ENCODE measurements at regions not wholly inside any gene's neighbourhood (a gene's known extent, or its start where the extent isn't known, plus 50 kb on each side); places are given as distances from the start of the nearest gene placed in this dataset.

- no peak for DNase-seq (ENCODE audit: low read depth, low spot score)
Measured at GRCh38 chr21:25381936-25382452, 225.3 kb downstream of the MRPL39 start.

GRCh38 chr21:25375675-25376074 lies 231.6 kb downstream of the MRPL39 start:
- DNase-seq (ENCODE audit: low read depth, low spot score), result peak; percentile 57

GRCh38 chr21:25373126-25374082 lies 233.9 kb downstream of the MRPL39 start:
- DNase-seq (ENCODE audit: low read depth, low spot score), result peak; percentile 22

DNA sequence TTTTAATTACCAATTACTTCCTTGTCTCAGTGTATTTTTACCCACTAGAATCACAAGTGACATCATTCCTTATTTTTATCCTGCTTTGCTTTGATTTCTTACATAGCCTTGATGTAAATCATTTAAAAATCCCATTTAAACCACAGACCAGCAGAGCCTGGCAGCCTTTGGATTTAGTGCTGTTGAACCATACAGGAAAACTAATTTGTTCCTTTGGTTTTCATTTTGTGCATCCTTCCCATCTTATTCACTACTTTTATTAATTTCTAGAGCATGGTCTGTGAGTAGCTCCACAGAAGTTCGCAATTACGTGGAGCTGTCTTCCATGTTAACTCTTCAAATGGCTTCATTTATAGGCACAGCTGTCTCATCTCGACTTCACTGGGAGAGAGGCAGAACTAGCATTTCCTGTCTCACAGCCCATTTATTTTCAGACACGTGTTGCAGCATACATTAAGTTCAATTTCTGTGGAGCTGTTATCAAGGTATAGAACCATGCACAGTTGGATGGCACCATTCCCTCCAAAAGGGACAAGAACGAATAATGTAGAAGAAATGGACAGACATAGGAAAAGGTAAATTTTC lies 235.3 kb downstream of the MRPL39 start:
- no peak for DNase-seq (ENCODE audit: low read depth, low spot score)

DNA sequence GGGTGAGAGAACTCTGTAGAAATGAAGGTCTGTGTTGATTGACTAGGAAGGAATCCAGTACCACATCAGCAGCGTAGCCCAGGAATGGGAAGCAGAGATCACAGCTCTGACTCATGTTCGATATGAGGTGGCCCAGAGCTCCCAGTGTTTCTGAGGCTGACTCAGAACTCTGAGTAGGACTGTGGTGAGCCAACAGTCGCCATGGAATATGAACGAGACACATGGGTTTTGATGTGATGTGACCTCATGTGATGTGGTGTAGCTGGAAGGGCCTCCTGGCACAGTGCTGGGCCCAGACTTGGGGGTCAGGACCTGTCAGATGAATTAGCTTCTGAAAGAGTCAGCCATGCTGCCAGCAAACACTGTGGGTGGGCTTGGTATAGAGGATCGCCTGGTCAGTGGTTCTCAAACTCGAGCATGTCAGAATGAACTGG lies 237.0 kb downstream of the MRPL39 start:
- peak; percentile 97 for DNase-seq (ENCODE audit: low read depth, low spot score)

DNA sequence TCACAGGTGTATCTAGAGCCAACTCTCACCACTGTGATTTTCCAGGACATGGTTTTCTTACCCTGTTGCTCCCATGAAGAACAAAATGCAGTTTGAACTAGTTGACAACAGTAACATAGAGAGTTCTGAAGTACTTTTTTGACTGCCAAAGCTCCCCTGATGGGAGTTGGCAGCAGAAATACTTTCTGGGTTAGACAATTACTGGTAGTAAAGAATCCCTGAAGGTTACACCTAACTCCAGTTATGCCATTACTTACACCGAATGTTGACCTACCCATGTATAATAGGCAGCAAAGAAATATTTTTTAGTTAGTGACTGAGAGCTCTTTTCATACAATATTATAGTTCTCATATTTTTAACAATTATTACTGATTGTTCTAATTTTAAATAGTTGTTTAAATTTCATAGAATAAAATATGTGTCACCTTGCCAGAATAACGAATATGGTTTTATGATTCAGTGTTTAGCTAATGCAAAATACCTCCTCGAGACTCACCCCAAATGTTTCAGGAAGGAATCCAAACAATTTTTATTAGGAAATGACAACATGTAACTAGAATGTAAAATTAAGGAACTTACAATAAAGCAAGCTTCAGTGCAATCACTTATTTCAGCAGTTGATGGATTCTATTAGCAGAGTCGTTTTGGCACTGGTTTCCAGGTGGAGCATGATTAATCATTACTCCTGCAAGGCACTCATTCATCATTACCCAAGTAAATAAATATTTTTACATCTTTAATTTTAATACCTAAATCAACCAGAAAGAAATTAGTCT lies 237.6 kb downstream of the MRPL39 start:
- DNase-seq (ENCODE audit: low read depth, low spot score), result peak; percentile 33

DNA sequence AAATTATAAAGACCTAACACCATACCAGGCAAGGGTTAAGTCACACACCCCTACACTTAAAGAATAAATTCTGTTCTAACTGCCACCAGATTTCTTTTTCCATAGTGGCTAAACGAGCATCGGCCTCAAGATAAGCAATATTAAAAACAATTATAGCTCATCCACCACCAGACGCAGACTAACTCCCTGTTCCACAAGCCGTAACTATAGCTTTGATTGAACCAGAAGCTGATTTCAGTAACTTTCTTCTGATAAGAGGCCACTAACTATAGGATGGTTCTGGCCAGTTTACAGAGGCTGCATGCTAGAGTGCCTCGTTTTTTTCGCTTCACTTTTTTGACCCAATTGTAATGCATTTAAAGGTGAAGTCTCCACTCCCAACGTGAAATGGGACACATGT lies 238.8 kb downstream of the MRPL39 start:
- no peak for DNase-seq (ENCODE audit: low read depth, low spot score)

DNA sequence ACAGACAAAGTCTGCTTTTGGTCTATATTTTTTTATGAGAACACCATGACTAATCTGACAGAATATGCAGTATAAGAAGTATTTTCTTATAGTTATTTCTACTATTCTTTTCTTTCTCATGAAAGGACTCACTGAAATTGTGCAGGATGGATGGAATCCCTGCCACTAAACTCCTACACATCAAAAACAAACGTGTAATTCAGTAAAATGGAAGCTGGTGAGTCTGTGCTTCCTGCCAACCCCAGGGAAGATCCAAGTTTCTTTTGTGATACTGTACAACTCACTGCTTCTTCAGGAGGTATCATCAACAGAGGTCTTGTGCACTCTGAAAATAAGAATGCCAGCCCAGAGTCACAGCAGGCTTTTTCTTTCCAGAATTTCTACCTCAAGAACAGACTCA lies 241.2 kb downstream of the MRPL39 start:
- DNase-seq (ENCODE audit: low read depth, low spot score), result no peak

DNA sequence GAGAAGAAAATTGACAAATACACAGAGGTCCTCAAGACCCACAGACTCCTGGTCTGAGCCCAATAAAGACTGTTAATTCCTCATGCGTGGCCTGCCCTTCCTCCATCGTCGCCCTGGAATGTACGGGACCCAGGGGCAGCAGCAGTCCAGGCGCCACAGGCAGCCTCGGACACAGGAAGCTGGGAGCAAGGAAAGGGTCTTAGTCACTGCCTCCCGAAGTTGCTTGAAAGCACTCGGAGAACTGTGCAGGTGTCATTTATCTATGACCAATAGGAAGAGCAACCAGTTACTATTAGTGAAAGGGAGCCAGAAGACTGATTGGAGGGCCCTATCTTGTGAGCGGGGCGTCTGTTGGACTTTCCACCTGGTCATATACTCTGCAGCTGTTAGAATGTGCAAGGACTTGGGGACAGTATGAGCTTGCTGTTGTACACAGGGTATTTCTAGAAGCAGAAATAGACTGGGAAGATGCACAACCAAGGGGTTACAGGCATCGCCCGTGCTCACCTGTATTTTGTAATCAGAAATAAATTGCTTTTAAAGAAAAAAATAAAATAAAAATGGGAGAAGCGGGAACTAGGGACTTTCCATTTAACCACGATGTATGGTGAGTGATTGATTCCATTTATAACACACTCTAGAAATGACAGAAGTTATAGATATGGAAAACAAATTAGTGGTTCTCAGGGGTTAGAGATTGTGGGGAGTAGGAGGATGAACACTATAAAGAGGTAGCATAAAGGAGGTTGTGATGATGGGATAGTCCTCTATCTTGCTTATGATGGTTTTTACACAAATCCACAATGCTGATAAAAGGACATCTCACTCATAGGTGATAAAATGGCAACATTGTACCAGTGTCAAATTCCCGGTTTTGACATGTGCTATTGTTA lies 244.7 kb downstream of the MRPL39 start:
- no peak for DNase-seq (ENCODE audit: low read depth, low spot score)

DNA sequence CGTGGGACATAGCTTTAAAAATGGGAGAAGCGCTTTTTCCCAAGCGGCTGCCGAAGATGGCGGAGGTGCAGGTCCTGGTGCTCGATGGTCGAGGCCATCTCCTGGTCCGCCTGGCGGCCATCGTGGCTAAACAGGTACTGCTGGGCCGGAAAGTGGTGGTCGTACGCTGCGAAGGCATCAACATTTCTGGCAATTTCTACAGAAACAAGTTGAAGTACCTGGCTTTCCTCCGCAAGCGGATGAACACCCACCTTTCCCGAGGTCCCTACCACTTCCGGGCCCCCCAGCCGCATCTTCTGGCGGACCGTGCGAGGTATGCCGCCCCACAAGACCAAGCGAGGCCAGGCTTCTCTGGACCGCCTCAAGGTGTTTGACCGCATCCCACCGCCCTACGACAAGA lies 245.5 kb downstream of the MRPL39 start:
- DNase-seq (ENCODE audit: low read depth, low spot score), result no peak

DNA sequence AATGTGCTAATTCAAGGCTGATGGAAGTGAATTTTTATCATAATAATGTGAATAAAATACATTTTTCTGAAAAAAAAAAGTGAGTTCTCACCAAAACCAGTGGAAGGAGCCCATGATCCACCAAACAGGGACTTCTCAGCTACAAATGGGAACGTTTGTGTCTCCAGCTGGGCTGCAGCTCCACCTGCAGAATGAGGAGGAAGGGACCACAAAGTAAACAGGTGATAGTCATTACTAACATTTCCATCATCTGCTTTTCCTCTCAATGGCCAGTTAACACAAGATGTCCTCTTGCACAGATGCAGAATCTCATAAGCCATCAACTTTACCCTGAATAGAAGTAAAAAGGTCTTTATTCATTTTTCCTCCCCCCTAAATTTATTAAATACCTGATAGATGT lies 246.2 kb downstream of the MRPL39 start:
- no peak for DNase-seq (ENCODE audit: low read depth, low spot score)

DNA sequence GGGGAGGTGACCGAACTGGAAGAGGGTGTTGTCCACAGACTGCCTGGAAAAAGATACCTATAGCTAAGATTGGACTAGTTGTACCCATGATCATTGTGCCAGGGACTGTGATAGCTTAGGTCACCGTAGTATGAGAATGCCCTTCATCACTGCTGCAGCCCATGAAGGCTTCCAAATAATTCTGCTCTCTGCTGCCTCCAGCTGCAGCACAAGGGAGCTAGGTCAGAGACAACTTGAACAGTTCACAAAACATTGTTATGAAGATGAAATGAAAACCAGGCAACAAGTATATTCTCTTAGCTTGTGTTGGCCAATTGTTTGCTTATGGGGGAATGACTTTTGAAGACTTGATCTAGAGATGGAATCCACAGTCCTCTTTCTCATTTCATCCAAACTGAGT lies 246.7 kb downstream of the MRPL39 start:
- DNase-seq (ENCODE audit: low read depth, low spot score), result no peak

- no peak for DNase-seq (ENCODE audit: low read depth, low spot score)
Measured at GRCh38 chr21:25359724-25360123, 247.6 kb downstream of the MRPL39 start.

DNA sequence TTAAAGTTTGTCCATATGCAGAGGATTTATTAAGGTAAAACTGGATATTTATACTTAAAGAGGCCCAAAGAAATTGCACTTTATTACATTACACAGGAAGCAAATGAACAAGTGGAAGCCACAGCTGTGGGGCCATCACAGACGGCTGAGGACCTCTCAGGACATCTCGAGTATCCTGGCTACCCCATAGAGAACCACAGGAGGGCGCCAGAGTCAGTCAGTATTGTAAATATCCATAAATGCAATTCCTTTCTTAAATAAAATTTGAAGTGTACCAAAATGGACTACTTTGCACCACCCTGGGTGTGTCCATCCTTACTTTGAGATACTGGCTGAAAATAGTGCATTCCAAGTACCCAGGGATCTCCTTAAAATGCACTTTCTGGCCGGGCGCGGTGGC lies 257.2 kb downstream of the MRPL39 start:
- peak; percentile 54 for DNase-seq (ENCODE audit: low read depth, low spot score)

GRCh38 chr21:25343774-25344545 lies 263.3 kb downstream of the MRPL39 start:
- DNase-seq (ENCODE audit: low read depth, low spot score), result no peak

- DNase-seq (ENCODE audit: low read depth, low spot score), result peak; percentile 40
Measured at GRCh38 chr21:25342816-25343215, 264.5 kb downstream of the MRPL39 start.

DNA sequence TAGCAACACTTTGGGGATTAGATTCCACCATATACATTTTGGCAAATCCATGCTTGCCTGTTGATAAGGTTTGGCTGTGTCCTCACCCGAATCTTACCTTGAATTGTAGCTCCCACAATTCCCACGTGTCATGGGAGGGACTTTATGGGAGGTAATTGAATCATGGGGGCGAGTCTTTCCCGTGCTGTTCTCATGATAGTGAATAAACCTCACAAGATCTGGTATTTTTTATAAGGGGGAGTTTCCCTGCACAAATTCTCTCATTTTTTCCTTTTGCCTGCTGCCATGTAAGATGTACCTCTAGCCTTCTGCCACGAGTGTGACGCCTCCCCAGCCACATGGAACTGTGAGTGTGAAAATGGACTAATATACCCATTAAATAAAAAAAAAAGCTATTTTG lies 265.3 kb downstream of the MRPL39 start:
- DNase-seq (ENCODE audit: low read depth, low spot score), result no peak

DNA sequence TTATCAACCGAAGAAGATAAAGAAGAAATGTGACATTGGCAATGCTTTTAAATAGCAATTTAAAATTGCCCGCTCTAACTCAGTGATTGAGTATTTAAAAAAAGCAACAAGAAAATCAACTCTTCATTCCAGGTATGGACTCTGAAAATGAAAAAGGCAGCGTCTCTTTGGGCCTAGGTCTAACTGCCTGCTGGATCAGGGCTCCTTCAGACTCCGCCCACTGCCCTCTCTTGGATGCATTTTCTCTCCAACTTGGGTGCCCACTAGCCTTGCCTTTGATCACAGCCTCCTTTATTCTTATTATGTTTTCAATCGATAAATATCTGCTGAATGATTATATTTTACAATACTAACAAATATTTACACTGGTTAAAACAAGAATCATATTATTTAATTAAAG lies 268.9 kb downstream of the MRPL39 start:
- no peak for DNase-seq (ENCODE audit: low read depth, low spot score)

DNA sequence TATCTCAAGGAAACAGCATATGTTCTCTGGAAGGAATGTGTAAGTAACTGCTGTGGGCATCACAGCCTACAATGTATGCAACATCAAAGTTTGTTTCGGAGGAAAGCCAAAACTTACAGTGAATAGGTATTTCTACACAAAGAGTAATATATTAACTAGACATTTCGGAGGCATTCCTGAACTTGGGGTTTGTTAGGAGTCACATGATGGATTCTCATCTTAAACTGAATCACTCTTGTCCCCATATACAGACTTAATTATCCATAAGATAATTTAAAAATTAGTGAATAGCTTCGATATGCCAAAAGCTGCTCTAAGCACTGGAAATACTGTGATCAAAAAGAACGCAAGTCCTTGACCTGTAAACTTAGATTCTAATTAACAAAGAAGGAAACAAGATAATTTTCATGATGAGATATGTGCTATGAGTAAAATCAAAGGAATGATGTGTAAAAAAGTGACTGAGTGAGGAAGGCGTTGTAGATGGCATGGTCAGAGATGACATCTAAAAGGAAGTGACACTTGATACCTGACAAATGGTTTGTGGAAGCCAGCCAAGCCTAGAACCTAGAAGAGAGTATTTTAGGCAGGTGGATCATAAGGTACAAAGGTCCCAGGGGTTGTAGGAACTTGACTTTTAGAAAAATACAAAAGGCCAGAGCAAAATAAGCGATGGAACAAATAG lies 273.1 kb downstream of the MRPL39 start:
- no peak for DNase-seq (ENCODE audit: low read depth, low spot score)

DNA sequence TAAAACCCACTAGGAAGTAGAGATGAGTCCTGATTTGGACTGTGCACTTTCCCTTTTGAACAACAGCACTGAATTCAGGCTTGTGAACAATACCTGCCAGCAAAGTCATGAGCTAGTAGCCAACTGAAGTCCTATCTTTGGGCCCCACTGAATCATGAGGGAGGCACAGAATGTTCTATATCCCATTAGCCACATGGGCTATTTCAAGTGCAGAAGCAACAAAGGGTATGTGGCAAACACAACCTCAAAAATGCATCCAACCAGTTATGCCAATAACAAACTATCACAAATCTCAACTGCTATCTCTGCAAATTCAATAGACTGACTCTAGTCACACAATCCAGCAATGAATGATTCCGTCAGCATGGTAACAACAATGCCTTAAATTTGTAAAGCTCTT lies 276.0 kb downstream of the MRPL39 start:
- peak; percentile 25 for DNase-seq (ENCODE audit: low read depth, low spot score)
